ENCODE measurements at regions not wholly inside any gene's neighbourhood (a gene's known extent, or its start where the extent isn't known, plus 50 kb on each side); places are given as distances from the start of the nearest gene placed in this dataset.

- Histone ChIP-seq H3K36me3 (replicated peaks in 1 of 2; ENCODE audit: control extremely low read depth in 1 of 2, control insufficient read depth in 1 of 2, extremely low read depth in 1 of 2, insufficient read depth in 2 of 2, low read length in 1 of 2) (no peaks in the 10 kb centered on the region), H3K4me2 (replicated peaks; ENCODE audit: low read depth, low read length, poor library complexity, severe bottlenecking) (no peak overlapping the region), H3K79me2 (ENCODE audit: control insufficient read depth, insufficient read depth, low read length) (no peaks in the 10 kb centered on the region), H3K9me3 (ENCODE audit: control extremely low read depth in 1 of 3, control insufficient read depth in 2 of 3, insufficient read depth in 1 of 3, low read length in 2 of 3) (no peaks in the 10 kb centered on the region), H3K4me1 (ENCODE audit: control insufficient read depth in 2 of 2, insufficient read depth in 2 of 2, low read length in 2 of 2) (no peaks in the 10 kb centered on the region), H3K9ac (ENCODE audit: low read length) (no peak overlapping the region), H2AFZ (ENCODE audit: insufficient read depth, low read depth, low read length, poor library complexity, severe bottlenecking) (no peak overlapping the region), H3K27ac (ENCODE audit: low read length in 2 of 2) (no peak overlapping the region), H4K20me1 (ENCODE audit: control insufficient read depth, insufficient read depth, low read length, poor library complexity, severe bottlenecking) (no peaks in the 10 kb centered on the region), H3K4me3 (ENCODE audit: control extremely low read depth in 1 of 5, extremely low read depth in 1 of 5, insufficient read depth in 1 of 5, low read depth in 2 of 5, low read length in 4 of 5) (no peak overlapping the region), H3K27me3 (replicated peaks in 1 of 4; ENCODE audit: control extremely low read depth in 1 of 4, control insufficient read depth in 3 of 4, insufficient read depth in 4 of 4, low read length in 3 of 4) (no peaks in the 10 kb centered on the region)
- H3K27ac Mint-ChIP-seq: no peak overlapping the region
- no peaks in the 10 kb centered on the region for H3K4me1 Mint-ChIP-seq
- no peak for DNase-seq
- no peak overlapping the region for H3K4me3 Mint-ChIP-seq
- CTCF ChIA-PET: no interaction called here
- H3K27me3 Mint-ChIP-seq: peaks cover 12% of the 10 kb centered on the region
- H3K9me3 Mint-ChIP-seq (ENCODE audit: insufficient read depth): no peaks in the 10 kb centered on the region
- POLR2A ChIA-PET: no interaction called here
- no peak for TF ChIP-seq EZH2 (IDR thresholded peaks at IDR 0.05; ENCODE audit: borderline replicate concordance, insufficient read depth, low read depth, low read length, poor library complexity, severe bottlenecking)
- no peak for TF ChIP-seq CTCF (IDR thresholded peaks at IDR 0.05)
- intact Hi-C loops (cut with micrococcal nuclease): no loop called here
- 100% methylated on average over 2 of the region's 6 CpGs for WGBS (ENCODE audit: insufficient coverage)
- no peak for ATAC-seq (ENCODE audit: low read depth)
Observed at GRCh38 chr15:62250978-62251377, 85.9 kb upstream of the C2CD4B start.

GRCh38 chr15:62253294-62253693 lies 88.2 kb upstream of the C2CD4B start:
- H3K36me3 ChIP-seq (replicated peaks in 1 of 2; ENCODE audit: control extremely low read depth in 1 of 2, control insufficient read depth in 1 of 2, extremely low read depth in 1 of 2, insufficient read depth in 2 of 2, low read length in 1 of 2): no peaks in the 10 kb centered on the region
- intact Hi-C loops (cut with micrococcal nuclease): no loop called here
- no peak overlapping the region for H3K27ac Mint-ChIP-seq
- no peak overlapping the region for H3K4me3 ChIP-seq (ENCODE audit: control extremely low read depth in 1 of 5, extremely low read depth in 1 of 5, insufficient read depth in 1 of 5, low read depth in 2 of 5, low read length in 4 of 5)
- DNase-seq (no peak), ATAC-seq (ENCODE audit: low read depth) (no peak)
- CTCF ChIA-PET: interaction anchor here (0.6 to 1.8 kb wide), 2 partner anchors 10 to 784 kb away, joined by 3 to 4 read pairs; no protein-coding TSS in a partner anchor
- H3K79me2 ChIP-seq (ENCODE audit: control insufficient read depth, insufficient read depth, low read length): no peaks in the 10 kb centered on the region
- POLR2A ChIA-PET: no interaction called here
- TF ChIP-seq EZH2 (IDR thresholded peaks at IDR 0.05; ENCODE audit: borderline replicate concordance, insufficient read depth, low read depth, low read length, poor library complexity, severe bottlenecking) (no peak), CTCF (IDR thresholded peaks at IDR 0.05) (no peak)
- H3K4me1 Mint-ChIP-seq: no peaks in the 10 kb centered on the region
- no peak overlapping the region for H2AFZ ChIP-seq (ENCODE audit: insufficient read depth, low read depth, low read length, poor library complexity, severe bottlenecking)
- no peak overlapping the region for H3K4me2 ChIP-seq (replicated peaks; ENCODE audit: low read depth, low read length, poor library complexity, severe bottlenecking)
- H3K9ac ChIP-seq (ENCODE audit: low read length): no peak overlapping the region
- 79% methylated on average over 5 of the region's 5 CpGs for WGBS (ENCODE audit: insufficient coverage)
- H3K27ac ChIP-seq (ENCODE audit: low read length in 2 of 2): no peak overlapping the region
- no peaks in the 10 kb centered on the region for H4K20me1 ChIP-seq (ENCODE audit: control insufficient read depth, insufficient read depth, low read length, poor library complexity, severe bottlenecking)
- H3K4me1 ChIP-seq (ENCODE audit: control insufficient read depth in 2 of 2, insufficient read depth in 2 of 2, low read length in 2 of 2): no peaks in the 10 kb centered on the region
- no peaks in the 10 kb centered on the region for H3K9me3 ChIP-seq (ENCODE audit: control extremely low read depth in 1 of 3, control insufficient read depth in 2 of 3, insufficient read depth in 1 of 3, low read length in 2 of 3)
- no peaks in the 10 kb centered on the region for H3K9me3 Mint-ChIP-seq (ENCODE audit: insufficient read depth)
- H3K4me3 Mint-ChIP-seq: no peak overlapping the region
- H3K27me3 ChIP-seq (replicated peaks in 1 of 4; ENCODE audit: control extremely low read depth in 1 of 4, control insufficient read depth in 3 of 4, insufficient read depth in 4 of 4, low read length in 3 of 4): no peaks in the 10 kb centered on the region
- H3K27me3 Mint-ChIP-seq: peaks cover 6% of the 10 kb centered on the region

Data from B cell (primary cell).